Caco-2 (cell line): ENCODE measurements at regions not wholly inside any gene's neighbourhood (a gene's known extent, or its start where the extent isn't known, plus 50 kb on each side); places are given as distances from the start of the nearest gene placed in this dataset.

ENCODE experiments used
- BruUV-seq: library from RNA; stranded (reverse); fragments of 400-500 nt; replicated peaks from 2 replicates; lab custom pipeline; 2021; lab: Mats Ljungman, UMichigan
- CTCF ChIA-PET: fragments of 300-600 bp; sonication (Branson Sonifier 250); formaldehyde crosslinking; loops from one replicate; lab custom pipeline; 2022; ENCODE audit warnings: antibody characterized with exemption; lab: Charles Lee
- POLR2A ChIA-PET: fragments of 300-600 bp; sonication (Branson Sonifier 250); formaldehyde crosslinking; loops from one replicate; lab custom pipeline; 2022; ENCODE audit warnings: antibody characterized with exemption; lab: Charles Lee
- DNase-seq, 2 experiments: peaks; one replicate each; pipeline versions ENCODE4 v3.0.0 to v3.0.0-alpha.2; 2020 to 2022
- H3K27me3 ChIP-seq: replicated peaks from 2 replicates; pipeline ENCODE4 v1.6.0; 2011; ENCODE audit warnings: low read length; ENCODE audit not compliant: control insufficient read depth, insufficient read depth
- H3K36me3 ChIP-seq: 2 replicates; pipeline ENCODE4 v1.5.1; 2011; ENCODE audit warnings: low read length; ENCODE audit not compliant: control insufficient read depth, insufficient read depth
- H3K4me1 ChIP-seq: fragments of 250-450 bp; sonication (Bioruptor Pico); 2 replicates; pipeline ENCODE4 v1.5.1; 2020; ENCODE audit warnings: mild to moderate bottlenecking
- H3K4me3 ChIP-seq: 2 replicates; pipeline ENCODE4 v1.5.1; 2011; ENCODE audit warnings: low read depth, mild to moderate bottlenecking, control low read depth, low read length
- H3K9me3 ChIP-seq: fragments of 250-450 bp; sonication (Bioruptor Pico); 2 replicates; pipeline ENCODE4 v1.5.1; 2020; ENCODE audit warnings: mild to moderate bottlenecking, moderate library complexity
- H3K27ac Mint-ChIP-seq: one replicate; pipeline ENCODE4 v1.8.0; 2022; ENCODE audit warnings: mixed read lengths; ENCODE audit not compliant: unreplicated experiment
- H3K27me3 Mint-ChIP-seq: one replicate; pipeline ENCODE4 v1.8.0; 2022; ENCODE audit warnings: mixed read lengths; ENCODE audit not compliant: insufficient read depth, unreplicated experiment
- H3K36me3 Mint-ChIP-seq: one replicate; pipeline ENCODE4 v1.8.0; 2022; ENCODE audit warnings: mild to moderate bottlenecking, mixed read lengths; ENCODE audit not compliant: insufficient read depth, unreplicated experiment
- H3K4me1 Mint-ChIP-seq: one replicate; pipeline ENCODE4 v1.8.0; 2022; ENCODE audit warnings: low read depth, mixed read lengths; ENCODE audit not compliant: unreplicated experiment
- H3K4me3 Mint-ChIP-seq: one replicate; pipeline ENCODE4 v1.8.0; 2022; ENCODE audit warnings: mild to moderate bottlenecking, moderate library complexity, mixed read lengths; ENCODE audit not compliant: unreplicated experiment
- H3K9me3 Mint-ChIP-seq: one replicate; pipeline ENCODE4 v1.8.0; 2022; ENCODE audit warnings: mixed read lengths; ENCODE audit not compliant: unreplicated experiment
- intact Hi-C: fragments of 100-400 bp; cut with micrococcal nuclease; formaldehyde crosslinking; loops from one replicate; pipeline ENCODE4 v1.10.0; 2022; ENCODE audit not compliant: unreplicated experiment
- TF ChIP-seq, protein P1 (sequence below), 2 experiments: fragments of 200-600 bp in 1 of 2; IDR thresholded peaks; 1 replicate in 1 of 2; 2 replicates in 1 of 2; pipeline versions ENCODE4 v1.5.1 to v1.8.0; 2011 to 2022; ENCODE audit warnings: antibody characterized with exemption in 1 of 2, control low read depth in 1 of 2, inconsistent platforms in 1 of 2, low read depth in 1 of 2, low read length in 1 of 2, mild to moderate bottlenecking in 1 of 2, moderate library complexity in 1 of 2; ENCODE audit not compliant: insufficient read depth in 1 of 2, severe bottlenecking in 1 of 2, unreplicated experiment in 1 of 2

DNA sequence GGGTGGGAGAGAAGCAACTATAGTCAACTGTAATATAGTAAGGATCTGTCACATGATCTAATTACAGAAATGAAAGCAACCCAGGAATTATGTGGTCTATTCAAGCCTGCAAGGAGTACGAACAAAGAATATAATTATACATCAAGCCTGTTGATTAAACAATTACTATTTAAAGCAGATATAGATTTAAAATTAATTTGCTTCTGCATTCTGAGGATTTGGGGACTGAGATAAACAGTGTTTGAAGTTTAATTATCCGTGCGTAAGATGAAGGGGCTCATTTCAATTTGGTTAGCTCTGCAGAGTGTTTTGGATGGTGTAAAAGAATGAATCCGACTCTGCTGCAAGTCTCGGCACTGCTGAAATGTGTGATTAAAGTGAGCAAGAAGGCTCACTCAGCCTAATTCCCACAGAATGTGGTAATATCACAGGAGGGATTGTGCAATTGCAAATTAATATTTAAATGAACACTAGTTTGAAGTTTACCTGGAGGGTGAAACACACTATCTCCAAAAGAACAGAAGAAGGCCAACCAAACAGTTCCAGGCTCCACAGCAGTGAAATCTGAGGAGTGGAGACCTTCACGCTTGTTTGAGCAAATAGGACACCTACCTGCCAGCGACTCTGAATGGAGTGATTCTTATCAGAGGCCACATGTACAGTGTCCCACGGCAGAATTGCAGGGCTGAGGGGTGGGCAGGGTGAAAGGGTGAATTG is 420.6 kb upstream of the SLC30A5 start:
- no peaks in the 10 kb centered on the region for H3K9me3 ChIP-seq
- H3K4me3 ChIP-seq: no peak overlapping the region
- no peak overlapping the region for H3K4me3 Mint-ChIP-seq
- ChIA-PET POLR2A (no interaction called here), CTCF (no interaction called here)
- H3K36me3 ChIP-seq: no peaks in the 10 kb centered on the region
- H3K4me1 ChIP-seq: no peaks in the 10 kb centered on the region
- H3K9me3 Mint-ChIP-seq: no peaks in the 10 kb centered on the region
- no peak for DNase-seq
- H3K27ac Mint-ChIP-seq: no peak overlapping the region
- no peaks in the 10 kb centered on the region for H3K27me3 ChIP-seq
- BruUV-seq: no TSS peak
- intact Hi-C loops: no loop called here
- H3K27me3 Mint-ChIP-seq: peaks cover 15% of the 10 kb centered on the region
- TF ChIP-seq, protein P1, sequence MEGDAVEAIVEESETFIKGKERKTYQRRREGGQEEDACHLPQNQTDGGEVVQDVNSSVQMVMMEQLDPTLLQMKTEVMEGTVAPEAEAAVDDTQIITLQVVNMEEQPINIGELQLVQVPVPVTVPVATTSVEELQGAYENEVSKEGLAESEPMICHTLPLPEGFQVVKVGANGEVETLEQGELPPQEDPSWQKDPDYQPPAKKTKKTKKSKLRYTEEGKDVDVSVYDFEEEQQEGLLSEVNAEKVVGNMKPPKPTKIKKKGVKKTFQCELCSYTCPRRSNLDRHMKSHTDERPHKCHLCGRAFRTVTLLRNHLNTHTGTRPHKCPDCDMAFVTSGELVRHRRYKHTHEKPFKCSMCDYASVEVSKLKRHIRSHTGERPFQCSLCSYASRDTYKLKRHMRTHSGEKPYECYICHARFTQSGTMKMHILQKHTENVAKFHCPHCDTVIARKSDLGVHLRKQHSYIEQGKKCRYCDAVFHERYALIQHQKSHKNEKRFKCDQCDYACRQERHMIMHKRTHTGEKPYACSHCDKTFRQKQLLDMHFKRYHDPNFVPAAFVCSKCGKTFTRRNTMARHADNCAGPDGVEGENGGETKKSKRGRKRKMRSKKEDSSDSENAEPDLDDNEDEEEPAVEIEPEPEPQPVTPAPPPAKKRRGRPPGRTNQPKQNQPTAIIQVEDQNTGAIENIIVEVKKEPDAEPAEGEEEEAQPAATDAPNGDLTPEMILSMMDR (IDR thresholded peaks at IDR 0.05; ENCODE audit: insufficient read depth in 1 of 2, low read depth in 1 of 2, low read length in 1 of 2, severe bottlenecking in 1 of 2, unreplicated experiment in 1 of 2): no peak
- H3K4me1 Mint-ChIP-seq: peaks cover 6% of the 10 kb centered on the region
- H3K36me3 Mint-ChIP-seq: no peaks in the 10 kb centered on the region

DNA sequence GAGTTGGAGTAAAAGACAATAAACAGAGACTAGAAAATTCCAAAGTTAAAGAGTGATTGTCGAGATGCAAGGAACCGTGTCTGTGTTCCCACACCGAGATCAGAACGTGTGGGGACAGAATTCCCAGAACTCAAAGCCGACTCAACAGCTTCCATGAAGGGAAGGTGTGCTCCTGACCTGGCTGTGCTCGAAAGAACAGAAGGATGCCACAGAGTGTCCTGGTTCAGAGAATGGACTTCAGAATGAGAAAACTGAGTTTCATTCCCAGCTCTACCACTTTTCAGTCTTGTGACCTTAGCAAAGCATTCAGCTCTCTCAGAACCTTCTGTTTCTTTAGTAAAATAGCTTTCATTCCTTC is 420.0 kb upstream of the SLC30A5 start:
- H3K27me3 Mint-ChIP-seq: peaks cover 18% of the 10 kb centered on the region
- H3K9me3 Mint-ChIP-seq: no peaks in the 10 kb centered on the region
- ChIA-PET POLR2A (no interaction called here), CTCF (no interaction called here)
- H3K4me1 Mint-ChIP-seq: peaks cover 6% of the 10 kb centered on the region
- H3K4me1 ChIP-seq: no peaks in the 10 kb centered on the region
- no peaks in the 10 kb centered on the region for H3K27me3 ChIP-seq
- no peak overlapping the region for H3K4me3 ChIP-seq
- intact Hi-C loops: no loop called here
- H3K36me3 ChIP-seq: no peaks in the 10 kb centered on the region
- no peaks in the 10 kb centered on the region for H3K36me3 Mint-ChIP-seq
- no peaks in the 10 kb centered on the region for H3K9me3 ChIP-seq
- no peak overlapping the region for H3K27ac Mint-ChIP-seq
- H3K4me3 Mint-ChIP-seq: no peak overlapping the region
- no peak for DNase-seq
- no TSS peak for BruUV-seq
- TF ChIP-seq, protein P1 (IDR thresholded peaks at IDR 0.05; ENCODE audit: insufficient read depth in 1 of 2, low read depth in 1 of 2, low read length in 1 of 2, severe bottlenecking in 1 of 2, unreplicated experiment in 1 of 2): no peak

DNA sequence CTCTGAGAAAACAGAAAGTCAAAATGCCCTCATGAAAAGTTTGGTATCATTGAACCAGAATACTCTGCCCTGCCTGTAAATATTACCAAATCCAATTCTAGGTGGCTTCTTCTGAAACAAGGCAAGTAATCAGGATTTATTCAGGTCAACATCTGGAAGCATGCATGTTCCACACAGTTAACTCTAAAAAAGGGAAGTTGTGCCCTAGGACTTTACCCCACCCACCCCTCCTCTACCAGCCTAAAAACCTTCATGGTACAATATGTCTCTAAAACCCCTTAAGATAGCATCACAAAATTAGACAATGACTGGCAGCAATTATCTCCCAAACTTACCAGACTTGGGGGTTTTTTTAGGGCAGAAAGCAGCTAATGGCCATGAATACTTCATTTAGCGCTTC is 414.8 kb upstream of the SLC30A5 start:
- Histone ChIP-seq H3K4me1 (no peaks in the 10 kb centered on the region), H3K9me3 (no peaks in the 10 kb centered on the region), H3K36me3 (no peaks in the 10 kb centered on the region), H3K4me3 (no peak overlapping the region), H3K27me3 (no peaks in the 10 kb centered on the region; the same call in 1 of the 2 replicates)
- no peak overlapping the region for H3K4me3 Mint-ChIP-seq
- intact Hi-C loops: no loop called here
- ChIA-PET CTCF (no interaction called here), POLR2A (no interaction called here)
- H3K27ac Mint-ChIP-seq: no peak overlapping the region
- no TSS peak for BruUV-seq
- no peaks in the 10 kb centered on the region for H3K36me3 Mint-ChIP-seq
- no peak for DNase-seq
- TF ChIP-seq, protein P1 (IDR thresholded peaks at IDR 0.05; ENCODE audit: insufficient read depth in 1 of 2, low read depth in 1 of 2, low read length in 1 of 2, severe bottlenecking in 1 of 2, unreplicated experiment in 1 of 2): no peak
- peaks cover 16% of the 10 kb centered on the region for H3K27me3 Mint-ChIP-seq
- H3K4me1 Mint-ChIP-seq: peaks cover 20% of the 10 kb centered on the region
- no peaks in the 10 kb centered on the region for H3K9me3 Mint-ChIP-seq
